ENCODE measurements at regions not wholly inside any gene's neighbourhood (a gene's known extent, or its start where the extent isn't known, plus 50 kb on each side); places are given as distances from the start of the nearest gene placed in this dataset.
A peak's percentile ranks its signal among the peaks of the same experiment; 100 is the strongest.

DNA sequence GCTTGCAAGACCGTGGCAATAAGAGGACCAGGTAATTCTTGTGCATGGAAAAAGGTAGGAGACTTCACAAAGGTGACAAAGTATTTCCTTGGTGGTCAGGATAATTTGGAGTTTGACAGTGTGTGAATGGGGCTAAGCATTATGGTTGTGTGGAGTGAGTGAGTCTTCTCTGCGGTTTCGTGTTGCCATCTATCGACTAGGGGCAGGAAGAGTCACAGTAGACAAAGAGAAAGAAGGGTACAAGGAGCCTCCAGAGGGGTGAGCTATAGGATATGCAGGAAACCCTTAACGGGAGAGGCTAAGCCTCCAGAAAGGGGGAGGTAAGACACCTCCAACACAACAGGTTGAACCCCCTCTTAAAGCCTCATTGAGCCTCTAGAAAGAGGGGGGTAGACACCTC lies 64.0 kb upstream of the RANBP6 start:
- Histone ChIP-seq H3K36me3 (ENCODE audit: insufficient read depth, low read length, poor library complexity, severe bottlenecking) (no peaks in the 10 kb centered on the region), H3K27me3 (replicated peaks; ENCODE audit: insufficient read depth, low read depth, low read length, poor library complexity) (no peaks in the 10 kb centered on the region), H3K9me3 (ENCODE audit: low read depth, low read length, poor library complexity, severe bottlenecking) (no peaks in the 10 kb centered on the region), H3K4me1 (ENCODE audit: insufficient read depth, low read length, poor library complexity, severe bottlenecking) (peaks cover 6% of the 10 kb centered on the region), H3K4me3 (ENCODE audit: low read depth, low read length, poor library complexity, severe bottlenecking) (peak overlapping the region; percentile 42), H3K27ac (ENCODE audit: low read depth, low read length, poor library complexity, severe bottlenecking) (no peak overlapping the region)
- intact Hi-C loops (cut with micrococcal nuclease; ENCODE audit: unreplicated experiment), result no loop called here
- ChIA-PET POLR2A (ENCODE audit: low non-redundant PET) (no interaction called here), CTCF (no interaction called here)
- TF ChIP-seq, protein P1, sequence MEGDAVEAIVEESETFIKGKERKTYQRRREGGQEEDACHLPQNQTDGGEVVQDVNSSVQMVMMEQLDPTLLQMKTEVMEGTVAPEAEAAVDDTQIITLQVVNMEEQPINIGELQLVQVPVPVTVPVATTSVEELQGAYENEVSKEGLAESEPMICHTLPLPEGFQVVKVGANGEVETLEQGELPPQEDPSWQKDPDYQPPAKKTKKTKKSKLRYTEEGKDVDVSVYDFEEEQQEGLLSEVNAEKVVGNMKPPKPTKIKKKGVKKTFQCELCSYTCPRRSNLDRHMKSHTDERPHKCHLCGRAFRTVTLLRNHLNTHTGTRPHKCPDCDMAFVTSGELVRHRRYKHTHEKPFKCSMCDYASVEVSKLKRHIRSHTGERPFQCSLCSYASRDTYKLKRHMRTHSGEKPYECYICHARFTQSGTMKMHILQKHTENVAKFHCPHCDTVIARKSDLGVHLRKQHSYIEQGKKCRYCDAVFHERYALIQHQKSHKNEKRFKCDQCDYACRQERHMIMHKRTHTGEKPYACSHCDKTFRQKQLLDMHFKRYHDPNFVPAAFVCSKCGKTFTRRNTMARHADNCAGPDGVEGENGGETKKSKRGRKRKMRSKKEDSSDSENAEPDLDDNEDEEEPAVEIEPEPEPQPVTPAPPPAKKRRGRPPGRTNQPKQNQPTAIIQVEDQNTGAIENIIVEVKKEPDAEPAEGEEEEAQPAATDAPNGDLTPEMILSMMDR (conservative IDR thresholded peaks at IDR 0.05; ENCODE audit: low read depth, low read length), result no peak
- no TSS peak for BruUV-seq (replicated peaks)
- no peak for DNase-seq (ENCODE audit: low spot score)

DNA sequence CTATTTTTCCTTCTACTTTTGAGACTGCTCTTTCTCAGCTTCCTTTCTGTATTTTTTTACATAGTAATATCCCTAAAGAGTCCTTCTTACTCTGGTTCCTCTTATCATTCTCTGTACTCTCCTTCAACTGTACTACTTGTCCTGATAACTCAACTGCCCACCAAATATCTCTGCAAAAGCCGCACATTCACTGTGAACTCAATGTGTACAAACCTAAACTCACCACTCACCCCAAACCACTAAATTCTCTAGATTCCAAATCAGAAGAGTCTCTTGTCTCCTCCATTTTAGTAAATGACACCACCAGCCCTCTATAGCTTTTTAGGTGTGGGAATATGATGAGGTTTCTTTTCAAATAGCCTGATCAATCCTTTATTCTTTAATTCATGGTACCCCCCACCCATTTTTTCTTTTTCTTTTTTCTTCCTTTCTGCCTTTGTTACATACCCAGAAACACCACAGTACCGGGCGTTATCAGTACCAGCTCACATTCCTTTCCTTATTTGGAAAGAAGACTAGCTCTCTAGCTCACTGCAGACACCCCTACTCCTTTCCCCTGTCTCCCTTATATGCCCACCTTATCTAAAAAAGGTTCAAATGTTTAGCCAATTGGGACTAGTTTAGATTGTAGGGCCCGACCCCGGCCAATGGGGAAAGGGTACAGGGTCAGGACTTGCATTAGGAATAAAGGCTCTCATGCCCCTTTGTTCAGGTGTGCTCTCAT lies 63.1 kb upstream of the RANBP6 start:
- TF ChIP-seq, protein P1 (conservative IDR thresholded peaks at IDR 0.05; ENCODE audit: low read depth, low read length), result no peak
- TF ChIP-seq EZH2 (IDR thresholded peaks at IDR 0.05; ENCODE audit: borderline replicate concordance, low read depth, low read length, poor library complexity, severe bottlenecking), result no peak
- Histone ChIP-seq H3K36me3 (ENCODE audit: insufficient read depth, low read length, poor library complexity, severe bottlenecking) (no peaks in the 10 kb centered on the region), H3K27me3 (replicated peaks; ENCODE audit: insufficient read depth, low read depth, low read length, poor library complexity) (no peaks in the 10 kb centered on the region), H3K4me1 (ENCODE audit: insufficient read depth, low read length, poor library complexity, severe bottlenecking) (peaks cover 6% of the 10 kb centered on the region), H3K4me3 (ENCODE audit: low read depth, low read length, poor library complexity, severe bottlenecking) (no peak overlapping the region), H3K27ac (ENCODE audit: low read depth, low read length, poor library complexity, severe bottlenecking) (no peak overlapping the region), H3K9me3 (ENCODE audit: low read depth, low read length, poor library complexity, severe bottlenecking) (no peaks in the 10 kb centered on the region)
- BruUV-seq (replicated peaks), result no TSS peak
- CTCF ChIA-PET, result no interaction called here
- no peak for DNase-seq (ENCODE audit: low spot score)
- POLR2A ChIA-PET (ENCODE audit: low non-redundant PET), result no interaction called here
- intact Hi-C loops (cut with micrococcal nuclease; ENCODE audit: unreplicated experiment), result no loop called here

DNA sequence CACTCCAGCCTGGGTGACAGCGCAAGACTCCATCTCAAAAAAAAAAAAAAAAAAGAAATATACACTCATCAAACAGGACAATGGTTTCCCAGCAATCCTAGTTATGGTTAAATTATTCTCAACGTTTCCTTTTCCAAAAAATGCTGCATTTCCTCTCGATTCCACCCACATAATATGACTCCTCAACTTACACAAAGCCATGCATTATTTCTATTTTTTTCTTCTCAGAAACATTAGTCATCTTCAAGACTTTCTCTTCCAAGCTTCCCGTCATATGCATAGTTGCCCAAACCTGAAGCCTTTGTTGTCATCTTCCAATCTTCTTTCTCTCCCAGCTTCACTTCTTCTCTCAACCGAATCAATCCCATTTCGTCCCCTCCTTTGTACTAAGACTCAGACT lies 61.4 kb upstream of the RANBP6 start:
- POLR2A ChIA-PET (ENCODE audit: low non-redundant PET), result no interaction called here
- Histone ChIP-seq H3K9me3 (ENCODE audit: low read depth, low read length, poor library complexity, severe bottlenecking) (no peaks in the 10 kb centered on the region), H3K36me3 (ENCODE audit: insufficient read depth, low read length, poor library complexity, severe bottlenecking) (no peaks in the 10 kb centered on the region), H3K27me3 (replicated peaks; ENCODE audit: insufficient read depth, low read depth, low read length, poor library complexity) (no peaks in the 10 kb centered on the region), H3K4me1 (ENCODE audit: insufficient read depth, low read length, poor library complexity, severe bottlenecking) (peaks cover 6% of the 10 kb centered on the region), H3K27ac (ENCODE audit: low read depth, low read length, poor library complexity, severe bottlenecking) (no peak overlapping the region), H3K4me3 (ENCODE audit: low read depth, low read length, poor library complexity, severe bottlenecking) (no peak overlapping the region)
- no TSS peak for BruUV-seq (replicated peaks)
- intact Hi-C loops (cut with micrococcal nuclease; ENCODE audit: unreplicated experiment), result no loop called here
- TF ChIP-seq EZH2 (IDR thresholded peaks at IDR 0.05; ENCODE audit: borderline replicate concordance, low read depth, low read length, poor library complexity, severe bottlenecking), result no peak
- TF ChIP-seq, protein P1 (conservative IDR thresholded peaks at IDR 0.05; ENCODE audit: low read depth, low read length), result no peak
- CTCF ChIA-PET, result no interaction called here
- DNase-seq (ENCODE audit: low spot score), result no peak

Data from A673 (cell line).